Osteoblast (primary cell): ENCODE measurements at regions not wholly inside any gene's neighbourhood (a gene's known extent, or its start where the extent isn't known, plus 50 kb on each side); places are given as distances from the start of the nearest gene placed in this dataset.

ENCODE experiments used
- DNase-seq: peaks from one replicate; pipeline ENCODE4 v3.0.0; 2011; ENCODE audit warnings: low spot score, mixed read lengths; ENCODE audit not compliant: insufficient read length; ENCODE audit errors: missing footprints
- H2AFZ ChIP-seq: 2 replicates; pipeline ENCODE4 v1.6.0; 2011; ENCODE audit warnings: mild to moderate bottlenecking, low read length
- H3K27ac ChIP-seq: 2 replicates; pipeline ENCODE4 v1.5.1; 2011; ENCODE audit warnings: mild to moderate bottlenecking, low read depth, low read length, moderate library complexity
- H3K27me3 ChIP-seq: 2 replicates; pipeline ENCODE4 v1.6.0; 2012; ENCODE audit warnings: mild to moderate bottlenecking, control low read depth, inconsistent platforms, low read length, moderate library complexity; ENCODE audit not compliant: insufficient read depth
- H3K36me3 ChIP-seq: 2 replicates; pipeline ENCODE4 v1.5.1; 2011; ENCODE audit warnings: mild to moderate bottlenecking, low read length, control low read depth, moderate library complexity; ENCODE audit not compliant: insufficient read depth
- H3K4me1 ChIP-seq: 2 replicates; pipeline ENCODE4 v1.5.1; 2011; ENCODE audit warnings: mild to moderate bottlenecking, low read length, control low read depth, moderate library complexity; ENCODE audit not compliant: insufficient read depth
- H3K4me2 ChIP-seq: 2 replicates; pipeline ENCODE4 v1.6.0; 2011; ENCODE audit warnings: mild to moderate bottlenecking, low read length; ENCODE audit not compliant: insufficient read depth
- H3K4me3 ChIP-seq: fragments of 200-600 bp; sonication (generic); 3 replicates; pipeline ENCODE4 v1.5.1; 2012; ENCODE audit warnings: mild to moderate bottlenecking, low read length, inconsistent platforms; ENCODE audit not compliant: insufficient read depth
- H3K79me2 ChIP-seq: 2 replicates; pipeline ENCODE4 v1.6.0; 2012; ENCODE audit warnings: mild to moderate bottlenecking, low read length, control low read depth, inconsistent platforms; ENCODE audit not compliant: insufficient read depth
- H3K9me3 ChIP-seq: 2 replicates; pipeline ENCODE4 v1.5.1; 2011; ENCODE audit warnings: low read depth, low read length, control low read depth
- H4K20me1 ChIP-seq: 2 replicates; pipeline ENCODE4 v1.6.0; 2012; ENCODE audit warnings: mild to moderate bottlenecking, low read length, control low read depth; ENCODE audit not compliant: insufficient read depth
- TF ChIP-seq, protein P1 (sequence below): IDR thresholded peaks from 2 replicates; pipeline ENCODE4 v1.5.1; 2011; ENCODE audit warnings: mild to moderate bottlenecking, low read depth, low read length, moderate library complexity; ENCODE audit errors: extremely low read depth

DNA sequence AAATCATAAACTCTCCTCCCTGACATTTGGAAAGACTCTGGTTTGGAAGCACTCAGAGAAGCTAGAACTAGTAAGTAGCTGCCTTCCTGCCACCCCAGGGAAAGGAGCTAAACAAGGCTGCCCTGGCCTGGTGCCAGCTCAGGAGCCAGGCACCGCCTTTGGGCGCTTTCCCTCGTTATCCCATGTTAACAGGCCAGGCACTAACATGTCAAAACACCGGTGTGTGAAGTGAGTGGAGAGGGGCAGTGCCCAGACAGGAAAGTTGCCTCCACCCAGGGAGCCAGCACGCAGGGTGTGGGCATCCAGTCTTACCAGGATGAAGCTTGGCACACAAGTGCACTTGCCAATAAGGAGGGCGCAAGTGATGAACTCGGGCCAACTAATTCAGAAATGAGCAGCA, 346.8 kb downstream of the RRAGC start:
- no peak overlapping the region for H3K27ac ChIP-seq
- no peaks in the 10 kb centered on the region for H3K9me3 ChIP-seq
- TF ChIP-seq, protein P1, sequence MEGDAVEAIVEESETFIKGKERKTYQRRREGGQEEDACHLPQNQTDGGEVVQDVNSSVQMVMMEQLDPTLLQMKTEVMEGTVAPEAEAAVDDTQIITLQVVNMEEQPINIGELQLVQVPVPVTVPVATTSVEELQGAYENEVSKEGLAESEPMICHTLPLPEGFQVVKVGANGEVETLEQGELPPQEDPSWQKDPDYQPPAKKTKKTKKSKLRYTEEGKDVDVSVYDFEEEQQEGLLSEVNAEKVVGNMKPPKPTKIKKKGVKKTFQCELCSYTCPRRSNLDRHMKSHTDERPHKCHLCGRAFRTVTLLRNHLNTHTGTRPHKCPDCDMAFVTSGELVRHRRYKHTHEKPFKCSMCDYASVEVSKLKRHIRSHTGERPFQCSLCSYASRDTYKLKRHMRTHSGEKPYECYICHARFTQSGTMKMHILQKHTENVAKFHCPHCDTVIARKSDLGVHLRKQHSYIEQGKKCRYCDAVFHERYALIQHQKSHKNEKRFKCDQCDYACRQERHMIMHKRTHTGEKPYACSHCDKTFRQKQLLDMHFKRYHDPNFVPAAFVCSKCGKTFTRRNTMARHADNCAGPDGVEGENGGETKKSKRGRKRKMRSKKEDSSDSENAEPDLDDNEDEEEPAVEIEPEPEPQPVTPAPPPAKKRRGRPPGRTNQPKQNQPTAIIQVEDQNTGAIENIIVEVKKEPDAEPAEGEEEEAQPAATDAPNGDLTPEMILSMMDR = no peak
- no peak overlapping the region for H3K4me2 ChIP-seq
- no peaks in the 10 kb centered on the region for H3K79me2 ChIP-seq
- no peak for DNase-seq
- H3K4me3 ChIP-seq = no peak overlapping the region
- H3K36me3 ChIP-seq = no peaks in the 10 kb centered on the region
- H4K20me1 ChIP-seq = no peaks in the 10 kb centered on the region
- H3K27me3 ChIP-seq = no peaks in the 10 kb centered on the region
- H2AFZ ChIP-seq = no peak overlapping the region
- H3K4me1 ChIP-seq = no peaks in the 10 kb centered on the region

DNA sequence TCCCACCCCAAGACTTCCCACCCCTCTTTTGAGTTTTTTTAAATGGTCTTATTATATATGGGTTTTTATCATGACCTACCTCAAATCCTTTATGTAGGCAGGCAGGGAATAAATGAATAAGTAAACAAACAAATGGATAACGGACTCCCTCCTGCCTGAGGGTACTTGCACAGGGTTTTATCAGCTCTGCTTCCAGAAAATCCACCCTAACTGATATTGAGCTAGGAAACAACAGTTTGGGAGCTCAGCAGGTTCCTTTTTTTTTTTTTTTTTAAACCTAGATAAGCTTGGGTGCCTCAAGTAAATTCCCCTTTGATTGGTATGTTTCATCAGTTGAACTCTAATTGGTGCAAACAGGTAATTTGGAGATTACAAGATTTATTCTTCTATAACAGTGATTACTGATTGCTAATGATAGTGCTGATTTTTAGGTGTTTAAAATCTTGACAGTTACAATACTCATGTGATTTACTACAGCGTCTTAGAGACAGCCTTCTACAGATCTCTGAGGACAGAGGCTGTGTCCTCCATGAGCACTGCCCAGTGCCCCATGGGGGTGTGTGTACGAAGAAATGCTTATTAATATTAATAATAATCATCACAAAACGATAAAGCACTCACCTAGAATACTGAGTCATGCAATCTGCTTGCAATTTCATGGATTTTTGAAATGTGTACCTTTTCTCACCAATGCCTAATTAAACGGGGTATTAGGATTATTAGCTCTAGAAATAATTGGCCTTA, 347.4 kb downstream of the RRAGC start:
- Histone ChIP-seq H3K27ac (no peak overlapping the region), H3K9me3 (no peaks in the 10 kb centered on the region), H4K20me1 (no peaks in the 10 kb centered on the region), H3K36me3 (no peaks in the 10 kb centered on the region), H3K4me1 (no peaks in the 10 kb centered on the region), H3K27me3 (no peaks in the 10 kb centered on the region), H2AFZ (no peak overlapping the region), H3K4me3 (no peak overlapping the region), H3K4me2 (no peak overlapping the region), H3K79me2 (no peaks in the 10 kb centered on the region)
- TF ChIP-seq, protein P1 = no peak
- DNase-seq = no peak

DNA sequence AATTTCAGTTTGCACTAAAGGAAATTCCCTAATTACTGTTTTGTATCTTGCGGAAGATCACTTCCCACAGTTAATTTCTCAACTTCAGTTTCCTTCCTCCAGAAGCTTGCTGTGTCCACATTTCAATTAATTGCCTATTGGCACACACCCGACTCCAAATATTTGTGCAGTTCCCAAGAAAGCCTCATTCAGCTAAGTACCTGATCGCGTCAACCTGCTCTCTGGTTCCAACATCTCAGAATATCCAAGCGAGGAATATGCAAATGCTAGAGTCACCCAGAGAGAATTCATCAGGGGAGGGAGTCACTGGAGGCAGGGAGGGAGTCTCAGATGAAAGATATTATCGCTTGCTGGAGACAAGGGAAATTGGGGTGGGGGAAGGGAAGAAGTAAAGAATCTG, 351.3 kb downstream of the RRAGC start:
- no peaks in the 10 kb centered on the region for H3K36me3 ChIP-seq
- no peak overlapping the region for H3K4me2 ChIP-seq
- H3K27ac ChIP-seq = no peak overlapping the region
- no peaks in the 10 kb centered on the region for H3K79me2 ChIP-seq
- H3K9me3 ChIP-seq = no peaks in the 10 kb centered on the region
- H3K4me1 ChIP-seq = no peaks in the 10 kb centered on the region
- H3K4me3 ChIP-seq = no peak overlapping the region
- TF ChIP-seq, protein P1 = no peak
- H3K27me3 ChIP-seq = no peaks in the 10 kb centered on the region
- H4K20me1 ChIP-seq = no peaks in the 10 kb centered on the region
- no peak for DNase-seq
- H2AFZ ChIP-seq = no peak overlapping the region

DNA sequence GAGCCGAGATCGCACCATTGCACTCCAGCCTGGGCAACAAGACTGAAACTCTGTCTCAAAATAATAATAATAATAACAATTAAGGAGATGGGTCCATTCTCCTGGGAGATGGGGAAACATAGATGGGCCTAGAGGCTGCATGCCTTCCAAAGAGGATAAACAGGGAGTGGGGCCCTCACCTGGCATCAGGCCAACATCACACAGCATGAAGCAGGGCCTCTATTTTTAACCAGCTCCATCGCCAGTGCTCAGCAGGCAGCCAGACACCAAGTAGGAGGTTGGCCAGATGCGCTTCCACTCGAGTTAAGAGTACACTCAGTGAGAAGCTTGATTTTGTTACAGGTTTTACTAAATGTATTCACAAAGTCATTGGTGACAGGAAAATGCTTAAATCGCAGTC, 352.0 kb downstream of the RRAGC start:
- Histone ChIP-seq H3K4me1 (no peaks in the 10 kb centered on the region), H2AFZ (no peak overlapping the region), H3K4me2 (no peak overlapping the region), H3K4me3 (no peak overlapping the region), H3K9me3 (no peaks in the 10 kb centered on the region), H3K79me2 (no peaks in the 10 kb centered on the region), H3K36me3 (no peaks in the 10 kb centered on the region), H4K20me1 (no peaks in the 10 kb centered on the region), H3K27me3 (no peaks in the 10 kb centered on the region), H3K27ac (no peak overlapping the region)
- TF ChIP-seq, protein P1 = no peak
- no peak for DNase-seq
